AG09319 (cell line): ENCODE measurements at regions not wholly inside any gene's neighbourhood (a gene's known extent, or its start where the extent isn't known, plus 50 kb on each side); places are given as distances from the start of the nearest gene placed in this dataset.
"Not testable (repeated sequence)": the region's sequence is repeated elsewhere in the genome, so short reads cannot be mapped to it uniquely, and the experiment has no call there.

Experiments used
- DNase-seq: peaks from one replicate; pipeline ENCODE4 v3.0.0-alpha.2; 2010; ENCODE audit warnings: low read depth; ENCODE audit errors: extremely low read depth
- TF ChIP-seq, protein P1 (sequence below): IDR thresholded peaks from 2 replicates; pipeline ENCODE4 v1.5.1; 2011; ENCODE audit warnings: low read depth, mild to moderate bottlenecking, inconsistent platforms, low read length, moderate library complexity

DNA sequence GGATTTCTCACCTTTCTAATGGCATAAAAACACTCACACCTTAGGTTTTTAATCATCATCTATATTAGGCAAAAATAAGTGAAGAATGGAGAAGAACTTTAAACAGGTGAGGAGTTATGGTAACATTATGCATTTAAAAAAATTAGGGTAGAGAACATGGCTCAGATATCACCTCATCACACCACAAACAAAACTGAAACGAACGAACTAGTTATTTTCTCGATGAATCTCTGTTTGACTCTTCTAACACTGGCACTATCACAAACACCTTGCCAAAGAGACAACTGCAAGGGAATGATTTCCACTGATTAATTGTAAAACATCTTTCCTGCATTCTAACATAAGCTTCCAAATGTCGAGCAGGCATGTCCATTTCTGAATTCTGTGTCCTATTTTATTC, 286.1 kb upstream of the GJE1 start:
- DNase-seq = no peak

DNA sequence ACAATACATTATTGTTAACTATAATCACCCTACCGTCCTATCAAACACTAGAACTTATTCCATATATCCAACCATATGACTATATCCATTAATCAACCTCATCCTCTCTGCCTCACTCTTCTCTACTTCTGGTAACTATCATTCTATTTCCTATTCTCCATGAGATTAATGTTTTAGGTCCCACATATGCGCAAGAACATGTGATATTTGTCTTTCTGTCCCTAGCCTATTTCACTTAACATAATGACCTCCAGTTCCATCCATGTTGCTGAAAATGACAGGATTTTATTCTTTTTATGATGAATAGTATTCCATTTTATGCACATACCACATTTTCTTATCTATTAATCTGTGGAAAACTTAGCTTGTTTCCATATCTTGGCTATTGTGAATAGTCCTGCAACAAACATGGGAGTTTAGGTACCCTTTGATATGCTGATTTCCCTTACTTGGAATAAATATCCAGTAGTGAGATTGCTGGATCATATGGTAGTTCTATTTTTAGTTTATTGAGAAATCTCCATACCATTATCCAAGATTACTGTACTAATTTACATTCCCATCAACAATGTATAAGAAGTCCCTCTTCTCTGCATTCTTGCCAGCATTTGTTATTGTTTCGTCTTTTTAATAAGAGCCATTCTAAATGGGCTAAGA, 289.4 kb upstream of the GJE1 start:
- TF ChIP-seq, protein P1, sequence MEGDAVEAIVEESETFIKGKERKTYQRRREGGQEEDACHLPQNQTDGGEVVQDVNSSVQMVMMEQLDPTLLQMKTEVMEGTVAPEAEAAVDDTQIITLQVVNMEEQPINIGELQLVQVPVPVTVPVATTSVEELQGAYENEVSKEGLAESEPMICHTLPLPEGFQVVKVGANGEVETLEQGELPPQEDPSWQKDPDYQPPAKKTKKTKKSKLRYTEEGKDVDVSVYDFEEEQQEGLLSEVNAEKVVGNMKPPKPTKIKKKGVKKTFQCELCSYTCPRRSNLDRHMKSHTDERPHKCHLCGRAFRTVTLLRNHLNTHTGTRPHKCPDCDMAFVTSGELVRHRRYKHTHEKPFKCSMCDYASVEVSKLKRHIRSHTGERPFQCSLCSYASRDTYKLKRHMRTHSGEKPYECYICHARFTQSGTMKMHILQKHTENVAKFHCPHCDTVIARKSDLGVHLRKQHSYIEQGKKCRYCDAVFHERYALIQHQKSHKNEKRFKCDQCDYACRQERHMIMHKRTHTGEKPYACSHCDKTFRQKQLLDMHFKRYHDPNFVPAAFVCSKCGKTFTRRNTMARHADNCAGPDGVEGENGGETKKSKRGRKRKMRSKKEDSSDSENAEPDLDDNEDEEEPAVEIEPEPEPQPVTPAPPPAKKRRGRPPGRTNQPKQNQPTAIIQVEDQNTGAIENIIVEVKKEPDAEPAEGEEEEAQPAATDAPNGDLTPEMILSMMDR = no peak

More for the DNA sequence above, 286.1 kb upstream of the GJE1 start:
- TF ChIP-seq, protein P1 = no peak

DNA sequence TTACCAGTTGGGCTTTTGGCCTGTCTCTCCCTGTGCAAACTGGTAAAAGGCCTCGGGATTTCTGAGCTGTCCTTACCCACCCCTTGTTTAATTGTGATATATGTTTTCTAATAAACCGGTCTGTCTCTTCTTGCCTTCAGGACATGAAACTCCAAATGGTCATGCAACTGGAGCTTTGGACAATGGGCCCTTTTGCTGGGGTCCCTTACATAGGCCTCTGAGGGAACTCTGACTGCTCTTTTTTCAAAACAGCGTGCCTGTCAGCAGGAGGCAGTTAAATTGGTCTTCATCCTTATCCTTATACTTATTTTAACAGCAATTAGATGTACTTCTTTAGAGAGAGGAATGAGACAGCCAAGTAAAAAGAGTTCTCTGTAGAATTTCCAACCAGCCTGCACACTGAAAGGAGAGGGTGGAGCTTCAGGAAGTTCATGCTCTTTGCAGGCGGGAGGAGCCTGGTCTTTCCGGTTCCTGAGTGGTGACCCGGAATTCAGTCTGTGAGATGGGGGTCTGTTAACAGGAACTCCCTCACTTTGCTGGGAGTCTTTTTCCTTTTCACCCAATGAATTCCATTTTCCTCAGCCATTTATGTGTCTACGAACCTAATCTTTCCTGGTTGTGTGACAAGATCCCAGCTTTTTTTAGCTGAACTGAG, 299.6 kb upstream of the GJE1 start:
- TF ChIP-seq, protein P1 = no peak
- DNase-seq = no peak

More for the DNA sequence above, 289.4 kb upstream of the GJE1 start:
- no peak for DNase-seq

DNA sequence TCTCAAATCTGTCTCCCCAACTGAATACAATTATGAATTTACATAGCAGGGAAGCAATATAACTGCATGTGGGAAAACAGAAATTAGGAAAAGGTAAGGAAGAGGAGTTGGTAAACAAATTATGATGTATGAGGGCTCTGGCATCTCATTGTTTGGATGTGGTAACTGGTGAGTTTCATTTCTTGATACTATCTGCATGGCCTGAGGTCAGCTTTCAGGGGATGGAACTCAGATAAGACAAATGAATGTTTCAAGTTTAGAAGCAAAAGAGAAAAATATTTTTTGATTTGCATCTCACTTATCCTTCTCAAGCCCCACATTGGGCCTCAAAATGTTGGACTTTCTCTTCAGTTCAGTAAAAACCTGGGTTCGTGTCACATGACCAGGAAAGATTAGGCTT, 302.2 kb upstream of the GJE1 start:
- DNase-seq = no peak
- TF ChIP-seq, protein P1 = no peak

DNA sequence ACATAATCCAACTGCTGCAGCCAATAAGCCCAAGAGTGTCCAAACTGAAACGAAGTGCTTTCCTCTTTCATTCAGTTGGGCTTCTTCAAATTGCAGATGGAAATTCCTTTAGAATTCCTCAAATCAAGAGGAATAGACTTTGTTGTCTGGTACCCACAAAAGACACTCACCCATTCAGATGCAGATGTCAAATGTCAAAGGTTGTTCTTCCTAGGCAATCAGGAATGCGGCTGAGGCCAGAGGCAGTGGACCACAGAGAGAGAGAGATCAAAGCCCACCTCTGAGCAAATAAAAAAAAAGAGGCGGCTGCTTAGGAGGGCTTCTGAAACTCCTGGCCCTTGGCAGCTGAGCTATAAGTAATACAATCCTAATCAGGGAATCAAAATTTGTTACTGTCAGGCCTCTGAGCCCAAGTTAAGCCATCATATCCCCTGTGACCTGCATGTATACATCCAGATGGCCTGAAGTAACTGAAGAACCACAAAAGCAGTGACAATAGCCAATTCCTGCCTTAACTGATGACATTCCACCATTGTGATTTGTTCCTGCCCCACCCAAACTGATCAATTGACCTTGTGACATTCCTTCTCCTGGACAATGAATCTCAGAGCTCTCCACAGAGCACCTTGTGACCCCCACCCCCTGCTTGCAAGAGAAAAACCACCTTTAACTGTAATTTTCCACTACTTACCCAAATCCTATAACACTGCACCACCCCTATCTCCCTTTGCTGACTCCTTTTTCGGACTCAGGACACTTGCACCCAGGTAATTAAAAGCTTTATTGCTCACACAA, 303.0 kb upstream of the GJE1 start:
- TF ChIP-seq, protein P1 = no peak
- no peak for DNase-seq

DNA sequence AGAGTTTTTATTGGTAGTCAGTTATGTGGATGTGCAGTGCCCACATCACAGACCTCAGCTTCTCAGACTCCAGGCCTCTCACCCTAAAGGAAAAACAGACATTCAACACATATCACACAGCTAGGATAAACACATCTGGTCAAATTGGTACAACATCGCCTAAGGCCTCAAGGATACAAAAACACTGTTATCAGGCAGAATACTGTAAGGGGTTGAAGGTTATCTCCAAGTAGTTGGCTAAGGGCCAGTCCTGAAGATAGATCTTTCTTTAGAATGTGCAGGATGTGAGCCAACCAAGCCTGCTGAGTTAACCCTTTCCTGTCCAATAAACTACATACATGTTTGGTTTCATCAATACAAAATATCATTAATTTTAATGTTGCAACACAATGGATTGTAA, 308.4 kb upstream of the GJE1 start:
- TF ChIP-seq, protein P1 = no peak
- no peak for DNase-seq

DNA sequence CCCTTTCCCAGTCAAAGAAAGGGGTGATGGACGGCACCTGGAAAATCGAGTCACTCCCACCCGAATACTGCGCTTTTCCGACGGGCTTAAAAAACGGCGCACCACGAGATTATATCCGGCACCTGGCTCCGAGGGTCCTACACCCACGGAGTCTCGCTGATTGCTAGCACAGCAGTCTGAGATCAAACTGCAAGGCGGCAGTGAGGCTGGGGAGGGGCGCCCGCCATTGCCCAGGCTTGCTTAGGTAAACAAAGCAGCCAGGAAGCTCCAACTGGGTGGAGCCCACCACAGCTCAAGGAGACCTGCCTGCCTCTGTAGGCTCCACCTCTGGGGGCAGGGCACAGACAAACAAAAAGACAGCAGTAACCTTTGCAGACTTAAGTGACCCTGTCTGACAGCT, 317.7 kb upstream of the GJE1 start:
- DNase-seq = not testable (repeated sequence)
